Stimulated activated naive CD8-positive, alpha-beta T cell treated with anti-CD3 and anti-CD28 coated beads, Interleukin-15, amount 100 ng/mL, for 72 hours (primary cell): ENCODE measurements at regions not wholly inside any gene's neighbourhood (a gene's known extent, or its start where the extent isn't known, plus 50 kb on each side); places are given as distances from the start of the nearest gene placed in this dataset.

Experiments
- ATAC-seq: fragments of 150-1000 bp; cut with Tn5 transposase; 2 replicates; pipeline ENCODE4 v1.10.0; 2021; ENCODE audit warnings: mild to moderate bottlenecking, moderate library complexity
- DNase-seq, 2 donors: peaks; one replicate each; pipeline ENCODE4 v3.0.0; 2021 to 2022
- H3K27ac Mint-ChIP-seq, 2 donors: one replicate each; pipeline ENCODE4 v1.8.0; 2022; ENCODE audit warnings: mild to moderate bottlenecking in 2 of 2, mixed read lengths in 2 of 2, moderate library complexity in 2 of 2
- H3K27me3 Mint-ChIP-seq: one replicate; pipeline ENCODE4 v1.8.0; 2022; ENCODE audit warnings: mixed read lengths
- H3K4me1 Mint-ChIP-seq: one replicate; pipeline ENCODE4 v1.8.0; 2022; ENCODE audit warnings: mild to moderate bottlenecking, mixed read lengths
- H3K4me3 Mint-ChIP-seq, 2 donors: one replicate each; pipeline ENCODE4 v1.8.0; 2022; ENCODE audit warnings: mild to moderate bottlenecking in 2 of 2, mixed read lengths in 2 of 2, moderate library complexity in 1 of 2
- H3K9me3 Mint-ChIP-seq, 2 donors: one replicate each; pipeline ENCODE4 v1.8.0; 2022; ENCODE audit warnings: mixed read lengths in 2 of 2

GRCh38 chr17:68789203-68789962, 165.8 kb downstream of the ABCA8 start:
- H3K9me3 Mint-ChIP-seq: no peaks in the 10 kb centered on the region
- H3K27ac Mint-ChIP-seq: no peak overlapping the region
- no peak overlapping the region for H3K4me3 Mint-ChIP-seq
- ATAC-seq (no peak), DNase-seq (no peak)
- peaks cover 33% of the 10 kb centered on the region for H3K27me3 Mint-ChIP-seq
- no peaks in the 10 kb centered on the region for H3K4me1 Mint-ChIP-seq

DNA sequence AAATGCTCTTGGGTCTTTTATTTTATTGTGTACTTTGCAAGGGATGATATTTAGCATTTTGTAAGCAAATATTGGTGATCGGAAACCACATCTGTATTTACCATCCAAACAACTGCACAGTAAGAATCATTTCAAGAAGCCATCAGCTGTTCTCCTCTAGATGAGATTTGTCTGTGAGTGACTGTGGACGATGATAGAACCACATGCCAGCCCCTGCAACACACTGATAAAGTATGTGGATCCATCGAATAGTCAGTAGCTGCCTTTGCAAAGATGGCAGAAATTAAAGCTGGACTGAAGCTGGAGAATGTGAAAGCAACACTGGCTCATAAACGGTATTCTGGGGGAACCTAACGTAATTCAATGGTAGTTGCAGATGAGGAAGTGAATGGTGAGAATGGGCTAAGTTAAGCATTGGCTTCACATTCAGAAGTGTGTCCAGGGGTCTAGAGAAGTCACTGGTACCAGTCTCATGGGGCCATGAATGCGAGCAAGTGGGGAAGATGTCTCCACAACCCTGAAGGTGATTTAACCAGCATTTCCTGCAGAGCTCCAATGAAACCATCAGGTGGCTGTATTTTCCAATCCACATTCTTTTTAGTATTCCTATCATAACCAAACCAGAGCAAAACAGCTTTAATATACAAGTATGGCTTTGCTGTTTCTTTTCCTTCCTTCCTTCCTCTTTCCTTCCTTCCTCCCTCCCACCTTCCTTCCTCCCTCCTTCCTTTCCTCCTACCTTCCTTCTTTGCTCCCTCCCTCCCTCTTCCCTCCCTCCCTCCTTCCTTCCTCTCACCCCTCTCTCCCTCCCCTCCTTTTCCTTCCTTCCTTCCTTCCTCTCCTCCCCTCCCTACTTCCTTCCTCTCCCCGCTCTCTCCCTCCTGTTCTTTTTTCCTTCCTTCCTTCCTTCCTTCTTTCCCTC, 169.4 kb downstream of the ABCA8 start:
- H3K27me3 Mint-ChIP-seq: peaks cover 33% of the 10 kb centered on the region
- no peak overlapping the region for H3K27ac Mint-ChIP-seq
- no peaks in the 10 kb centered on the region for H3K4me1 Mint-ChIP-seq
- no peak overlapping the region for H3K4me3 Mint-ChIP-seq
- no peak for DNase-seq
- ATAC-seq: no peak
- H3K9me3 Mint-ChIP-seq: no peaks in the 10 kb centered on the region

GRCh38 chr17:68784431-68784830, 170.8 kb downstream of the ABCA8 start:
- Mint-ChIP-seq H3K4me3 (no peak overlapping the region), H3K4me1 (no peaks in the 10 kb centered on the region), H3K27ac (no peak overlapping the region), H3K27me3 (peaks cover 24% of the 10 kb centered on the region), H3K9me3 (no peaks in the 10 kb centered on the region)
- ATAC-seq (no peak), DNase-seq (no peak)

- no peaks in the 10 kb centered on the region for H3K4me1 Mint-ChIP-seq
- no peak overlapping the region for H3K4me3 Mint-ChIP-seq
- DNase-seq (no peak), ATAC-seq (no peak)
- H3K27me3 Mint-ChIP-seq: peaks cover 22% of the 10 kb centered on the region
- H3K27ac Mint-ChIP-seq: no peak overlapping the region
- no peaks in the 10 kb centered on the region for H3K9me3 Mint-ChIP-seq
These were observed 171.3 kb downstream of the ABCA8 start for GRCh38 chr17:68783861-68784260.

DNA sequence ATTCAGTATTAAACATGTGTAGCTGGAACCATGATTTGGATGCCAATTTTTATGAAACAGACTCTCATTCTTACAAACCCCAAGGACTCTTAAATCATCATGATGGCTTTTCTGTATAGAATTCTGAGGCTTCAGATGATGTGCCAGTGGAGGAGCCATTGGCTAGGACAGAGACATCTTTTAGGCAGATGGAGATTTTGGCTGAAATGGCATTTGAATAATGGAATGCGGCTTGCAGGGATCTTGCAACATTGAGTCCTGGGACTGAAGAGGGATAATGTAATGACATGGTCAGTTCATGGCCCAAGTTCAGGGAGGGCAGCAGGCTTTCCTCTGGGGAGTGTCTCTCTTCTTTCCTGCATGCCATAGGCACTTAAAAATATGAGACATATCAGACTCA, 172.4 kb downstream of the ABCA8 start:
- Mint-ChIP-seq H3K4me3 (no peak overlapping the region), H3K27me3 (peaks cover 14% of the 10 kb centered on the region), H3K4me1 (no peaks in the 10 kb centered on the region), H3K9me3 (no peaks in the 10 kb centered on the region), H3K27ac (no peak overlapping the region)
- DNase-seq (no peak), ATAC-seq (no peak)

- no peak for ATAC-seq
These were observed 174.6 kb downstream of the ABCA8 start for GRCh38 chr17:68780596-68780995.

DNA sequence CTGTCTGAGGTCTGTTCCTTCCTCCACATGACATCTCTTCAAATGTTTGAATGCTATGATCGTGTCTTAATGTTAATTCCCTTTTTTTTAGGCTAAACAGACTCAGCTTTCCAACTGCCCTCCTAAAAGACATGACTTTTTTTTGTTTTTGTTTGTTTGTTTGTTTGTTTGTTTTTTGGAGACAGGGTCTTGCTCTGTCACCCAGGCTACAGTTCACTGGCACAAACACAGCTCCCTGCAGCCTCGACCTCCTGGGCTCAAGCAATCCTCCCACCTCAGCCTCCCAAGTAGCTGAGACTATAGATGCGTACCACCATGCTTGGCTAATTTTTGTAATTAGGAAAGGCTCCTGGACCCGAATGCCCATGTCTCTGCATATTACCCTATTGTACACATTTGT, 176.5 kb downstream of the ABCA8 start:
- no peak overlapping the region for H3K27ac Mint-ChIP-seq
- H3K9me3 Mint-ChIP-seq: no peaks in the 10 kb centered on the region
- DNase-seq (no peak), ATAC-seq (no peak)
- H3K27me3 Mint-ChIP-seq: no peaks in the 10 kb centered on the region
- no peak overlapping the region for H3K4me3 Mint-ChIP-seq
- no peaks in the 10 kb centered on the region for H3K4me1 Mint-ChIP-seq

More at GRCh38 chr17:68780596-68780995, 174.6 kb downstream of the ABCA8 start:
- H3K27ac Mint-ChIP-seq: no peak overlapping the region
- DNase-seq: no peak
- H3K4me3 Mint-ChIP-seq: no peak overlapping the region
- no peaks in the 10 kb centered on the region for H3K4me1 Mint-ChIP-seq
- no peaks in the 10 kb centered on the region for H3K9me3 Mint-ChIP-seq
- peaks cover 3% of the 10 kb centered on the region for H3K27me3 Mint-ChIP-seq

GRCh38 chr17:68777856-68778694, 176.9 kb upstream of the FAM20A start:
- Mint-ChIP-seq H3K4me1 (no peaks in the 10 kb centered on the region), H3K27ac (no peak overlapping the region), H3K9me3 (no peaks in the 10 kb centered on the region), H3K4me3 (no peak overlapping the region), H3K27me3 (no peaks in the 10 kb centered on the region)
- ATAC-seq (no peak), DNase-seq (no peak)

DNA sequence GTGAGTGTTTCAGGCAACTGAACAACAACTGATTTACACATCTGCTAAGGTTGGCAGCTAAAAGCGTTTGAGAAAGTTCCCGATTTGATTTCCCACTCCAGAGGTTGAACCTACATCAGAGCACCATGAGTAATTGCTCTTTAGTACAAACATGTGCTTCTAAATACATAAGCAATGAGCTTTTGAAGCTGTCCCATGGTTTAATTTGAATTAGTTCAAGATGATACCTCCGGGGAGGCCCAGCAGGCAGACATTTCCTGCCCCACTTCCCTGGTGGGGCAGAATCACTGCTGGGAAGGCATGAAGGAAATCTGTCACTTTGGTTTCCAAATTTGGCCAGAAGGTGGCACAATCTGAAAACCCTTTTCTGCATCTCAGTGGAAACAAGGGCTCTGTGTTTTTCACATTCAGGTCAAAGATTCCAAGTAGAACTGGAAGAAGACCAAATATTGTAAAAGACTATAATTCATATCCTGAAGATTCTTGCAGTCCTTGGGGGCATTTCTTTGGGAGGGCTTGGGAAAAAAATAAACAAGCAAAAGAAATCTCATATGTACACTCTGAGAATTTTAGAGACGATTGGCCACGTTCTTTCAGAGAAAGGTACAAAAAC, 176.2 kb upstream of the FAM20A start:
- DNase-seq: no peak
- Mint-ChIP-seq H3K27me3 (no peaks in the 10 kb centered on the region), H3K9me3 (no peaks in the 10 kb centered on the region), H3K4me3 (no peak overlapping the region), H3K4me1 (no peaks in the 10 kb centered on the region), H3K27ac (no peak overlapping the region)
- ATAC-seq: no peak

- no peak overlapping the region for H3K27ac Mint-ChIP-seq
- no peaks in the 10 kb centered on the region for H3K4me1 Mint-ChIP-seq
- no peaks in the 10 kb centered on the region for H3K9me3 Mint-ChIP-seq
- DNase-seq: no peak
- no peak for ATAC-seq
- no peak overlapping the region for H3K4me3 Mint-ChIP-seq
- no peaks in the 10 kb centered on the region for H3K27me3 Mint-ChIP-seq
These were observed 175.3 kb upstream of the FAM20A start for GRCh38 chr17:68776451-68776850.

DNA sequence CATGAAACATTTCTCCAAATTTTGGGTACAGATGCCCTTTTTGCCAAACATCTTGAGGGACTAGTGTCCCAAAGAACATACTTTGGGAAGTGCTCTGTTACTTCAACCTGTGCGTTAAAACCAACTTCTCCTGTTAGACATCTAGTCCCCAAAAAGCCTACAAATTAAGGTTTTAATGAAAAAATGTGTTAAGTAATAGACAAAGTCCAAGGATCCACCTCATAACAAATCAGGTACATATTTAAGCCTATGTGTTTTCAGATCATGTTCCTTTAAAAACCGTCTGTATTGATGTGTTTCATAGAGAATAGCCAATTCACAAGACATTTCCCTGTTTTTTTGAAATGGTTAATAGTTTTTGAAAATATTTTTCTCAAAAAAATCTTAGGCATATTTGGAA, 174.8 kb upstream of the FAM20A start:
- H3K4me1 Mint-ChIP-seq: no peaks in the 10 kb centered on the region
- H3K27ac Mint-ChIP-seq: no peak overlapping the region
- H3K4me3 Mint-ChIP-seq: no peak overlapping the region
- no peaks in the 10 kb centered on the region for H3K9me3 Mint-ChIP-seq
- ATAC-seq (no peak), DNase-seq (no peak)
- no peaks in the 10 kb centered on the region for H3K27me3 Mint-ChIP-seq

GRCh38 chr17:68775318-68775717, 174.2 kb upstream of the FAM20A start:
- H3K9me3 Mint-ChIP-seq: no peaks in the 10 kb centered on the region
- no peak for ATAC-seq
- DNase-seq: no peak
- no peak overlapping the region for H3K27ac Mint-ChIP-seq
- no peaks in the 10 kb centered on the region for H3K4me1 Mint-ChIP-seq
- no peak overlapping the region for H3K4me3 Mint-ChIP-seq
- no peaks in the 10 kb centered on the region for H3K27me3 Mint-ChIP-seq

DNA sequence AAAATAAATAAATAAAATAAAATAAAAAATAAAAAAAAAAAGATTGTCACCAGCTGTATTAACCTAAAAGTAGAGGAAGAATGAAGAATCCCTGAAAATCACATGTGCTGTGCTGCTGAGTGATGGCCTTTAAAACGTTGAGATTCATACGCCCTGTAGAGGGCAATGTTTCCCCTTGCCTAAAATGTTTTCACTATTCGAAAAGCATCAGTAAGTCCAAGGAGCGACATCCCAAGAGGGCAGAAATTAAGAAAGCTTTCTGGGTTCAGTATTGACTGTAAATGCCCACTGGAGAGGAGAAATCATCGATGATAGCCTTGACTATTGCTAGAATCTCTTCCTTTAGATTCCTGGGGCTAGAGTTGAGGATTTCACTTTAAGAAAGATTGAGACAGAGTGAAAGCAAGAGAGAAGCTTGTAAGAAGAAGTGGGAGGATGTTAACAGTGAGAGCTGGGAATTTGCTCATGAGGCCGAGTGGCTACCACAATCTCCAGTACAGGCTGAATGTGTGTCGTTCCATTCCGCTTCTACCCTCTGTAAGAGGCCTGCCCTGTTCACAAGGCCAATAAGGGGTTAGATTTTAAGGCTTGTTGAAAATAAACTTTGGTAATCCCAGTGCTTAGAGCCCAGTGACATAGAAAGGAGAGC, 170.8 kb upstream of the FAM20A start:
- Mint-ChIP-seq H3K4me3 (peak overlapping the region; percentile 31 to 55), H3K4me1 (no peaks in the 10 kb centered on the region), H3K9me3 (no peaks in the 10 kb centered on the region), H3K27me3 (no peaks in the 10 kb centered on the region), H3K27ac (no peak overlapping the region)
- ATAC-seq (peak; percentile 60), DNase-seq (no peak)

GRCh38 chr17:68768804-68769203, 167.6 kb upstream of the FAM20A start:
- DNase-seq (no peak), ATAC-seq (no peak)
- H3K27ac Mint-ChIP-seq: no peak overlapping the region
- H3K4me3 Mint-ChIP-seq: no peak overlapping the region
- no peaks in the 10 kb centered on the region for H3K27me3 Mint-ChIP-seq
- peaks cover 4% of the 10 kb centered on the region for H3K4me1 Mint-ChIP-seq
- no peaks in the 10 kb centered on the region for H3K9me3 Mint-ChIP-seq

- Mint-ChIP-seq H3K27ac (no peak overlapping the region), H3K4me1 (peaks cover 9% of the 10 kb centered on the region), H3K27me3 (no peaks in the 10 kb centered on the region), H3K4me3 (no peak overlapping the region), H3K9me3 (no peaks in the 10 kb centered on the region)
- ATAC-seq: no peak
- DNase-seq: no peak
These were observed 165.5 kb upstream of the FAM20A start for GRCh38 chr17:68766640-68767039.
